NCI-H1048 (cell line): ENCODE measurements at regions not wholly inside any gene's neighbourhood (a gene's known extent, or its start where the extent isn't known, plus 50 kb on each side); places are given as distances from the start of the nearest gene placed in this dataset.

Source experiments
- DNase-seq: peaks from one replicate; lab custom pipeline; 2025; lab: John Stamatoyannopoulos, UW

- DNase-seq, result no peak
These were observed 796.1 kb downstream of the DCDC2C start for GRCh38 chr2:4499316-4500030.

DNA sequence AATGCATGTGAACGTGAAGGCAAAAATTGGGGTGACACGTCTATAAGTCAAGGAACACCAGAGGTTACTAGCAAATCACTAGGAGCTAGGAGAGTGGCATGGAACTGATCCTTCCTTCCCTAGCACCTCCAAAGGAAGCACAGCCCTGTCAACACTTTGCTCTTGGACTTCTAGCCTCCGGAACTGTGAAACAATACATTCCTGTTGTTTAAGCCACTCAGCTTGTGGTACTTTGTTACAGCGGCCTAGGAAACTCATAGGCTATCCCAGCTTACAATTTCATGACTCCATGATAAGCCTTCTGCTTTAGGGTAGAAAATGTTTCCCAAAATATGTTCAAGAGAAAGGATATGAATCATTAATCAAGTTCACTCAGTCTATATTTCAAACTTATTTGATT is 798.1 kb downstream of the DCDC2C start:
- DNase-seq, result no peak

GRCh38 chr2:4502230-4502843 is 799.0 kb downstream of the DCDC2C start:
- no peak for DNase-seq

DNA sequence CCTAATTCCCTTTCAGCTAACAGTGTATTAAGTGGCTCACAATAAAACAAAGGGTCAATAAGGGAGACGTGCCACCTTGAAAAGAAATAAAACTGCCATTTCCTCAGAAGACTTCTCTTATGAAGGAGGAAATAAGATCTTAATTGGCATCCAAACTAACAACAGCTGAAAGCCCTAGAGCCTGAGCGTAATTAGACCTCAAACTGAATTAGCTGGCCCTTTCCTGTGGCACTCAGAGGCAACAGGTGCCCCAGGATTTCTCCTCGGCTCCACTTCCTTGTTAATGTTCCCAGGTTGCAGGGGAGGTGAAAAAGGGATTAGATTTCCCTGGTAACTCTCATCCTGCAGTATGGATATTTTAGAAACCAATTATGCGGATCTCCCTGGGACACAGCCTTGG is 804.3 kb downstream of the DCDC2C start:
- DNase-seq, result no peak

GRCh38 chr2:4515871-4516761 is 812.7 kb downstream of the DCDC2C start:
- DNase-seq, result no peak

GRCh38 chr2:4518596-4518995 is 815.2 kb downstream of the DCDC2C start:
- DNase-seq, result no peak

GRCh38 chr2:4522498-4523421 is 819.4 kb downstream of the DCDC2C start:
- DNase-seq, result no peak

DNA sequence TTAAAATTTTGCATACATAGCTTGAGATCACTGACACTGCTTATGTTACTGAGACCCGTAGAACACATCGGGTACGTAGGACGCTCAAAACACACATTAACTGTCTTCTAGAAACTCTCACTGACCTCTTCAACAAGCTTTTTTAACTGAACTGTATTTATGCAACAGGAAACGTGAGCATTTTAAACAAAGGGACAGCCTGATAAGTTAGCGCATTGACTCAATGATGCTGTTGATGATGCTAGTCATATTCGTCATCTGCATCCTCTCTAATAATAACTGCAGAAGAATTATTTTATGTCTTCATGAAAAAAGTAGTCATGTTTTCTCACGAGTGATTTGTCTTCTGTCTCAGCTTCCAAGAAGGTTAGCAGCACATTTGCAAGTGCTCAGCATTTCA is 824.0 kb downstream of the DCDC2C start:
- DNase-seq, result no peak

DNA sequence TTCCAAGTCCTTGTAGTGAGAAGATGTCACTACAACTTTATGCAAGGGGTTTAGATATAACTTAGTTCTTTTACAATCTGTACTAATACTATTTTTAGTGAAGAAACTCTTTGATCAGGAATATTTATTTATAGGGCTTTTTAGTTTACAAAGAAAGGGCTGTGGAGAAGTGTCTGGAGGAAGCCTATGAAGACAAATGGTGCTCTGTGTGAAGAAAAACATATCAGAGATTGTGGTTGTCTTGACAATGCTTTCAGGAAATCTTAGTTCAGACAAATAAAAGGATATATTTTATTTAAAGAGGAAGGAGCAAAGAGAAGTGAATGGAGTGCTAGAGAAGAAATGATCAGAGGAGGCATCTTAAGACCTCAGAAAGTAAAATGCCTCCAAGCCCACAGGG is 824.9 kb downstream of the DCDC2C start:
- no peak for DNase-seq

DNA sequence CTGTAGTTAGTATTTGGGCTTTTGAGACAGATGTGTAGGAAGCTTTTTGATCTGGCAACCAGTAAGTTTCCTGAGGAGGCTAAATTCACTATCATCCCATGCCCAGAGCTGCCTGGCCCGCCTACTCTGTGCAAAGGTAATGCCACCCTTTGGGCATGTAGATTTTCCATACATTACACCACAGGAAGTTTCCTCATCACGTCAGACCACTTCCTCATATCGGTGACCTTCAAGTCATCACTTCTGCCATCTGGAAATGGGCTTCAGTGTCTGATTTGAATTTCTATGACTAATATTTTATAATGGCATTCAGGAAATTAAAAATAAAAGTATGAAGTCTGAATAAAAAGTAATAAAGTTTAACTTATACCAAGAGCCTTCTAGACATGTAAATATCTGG is 825.4 kb downstream of the DCDC2C start:
- DNase-seq, result no peak

DNA sequence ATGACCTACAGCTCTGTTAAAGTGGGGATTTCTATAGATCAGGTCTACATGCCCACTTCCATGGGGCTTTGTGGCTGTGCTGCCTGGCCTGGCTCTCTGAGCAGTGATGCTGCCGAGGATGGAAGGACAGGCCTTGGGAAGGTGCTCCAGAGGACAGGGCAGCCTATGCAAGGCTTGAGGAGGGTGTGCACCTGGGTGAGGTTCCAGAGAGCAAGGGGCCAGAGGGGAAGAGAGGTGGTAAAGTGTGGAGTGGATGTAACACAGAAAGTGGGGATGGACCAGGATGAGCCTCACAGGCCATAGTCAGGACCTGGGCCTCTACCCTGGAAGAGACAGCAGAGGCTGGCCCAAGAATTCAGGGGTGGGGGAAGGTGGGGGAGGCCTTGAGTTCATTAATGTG is 826.4 kb downstream of the DCDC2C start:
- DNase-seq, result no peak

- no peak for DNase-seq
These were observed 826.9 kb downstream of the DCDC2C start for GRCh38 chr2:4530231-4530630.

- DNase-seq, result no peak
These were observed 830.4 kb downstream of the DCDC2C start for GRCh38 chr2:4533806-4534205.

GRCh38 chr2:4539121-4539520 is 835.7 kb downstream of the DCDC2C start:
- DNase-seq, result no peak

DNA sequence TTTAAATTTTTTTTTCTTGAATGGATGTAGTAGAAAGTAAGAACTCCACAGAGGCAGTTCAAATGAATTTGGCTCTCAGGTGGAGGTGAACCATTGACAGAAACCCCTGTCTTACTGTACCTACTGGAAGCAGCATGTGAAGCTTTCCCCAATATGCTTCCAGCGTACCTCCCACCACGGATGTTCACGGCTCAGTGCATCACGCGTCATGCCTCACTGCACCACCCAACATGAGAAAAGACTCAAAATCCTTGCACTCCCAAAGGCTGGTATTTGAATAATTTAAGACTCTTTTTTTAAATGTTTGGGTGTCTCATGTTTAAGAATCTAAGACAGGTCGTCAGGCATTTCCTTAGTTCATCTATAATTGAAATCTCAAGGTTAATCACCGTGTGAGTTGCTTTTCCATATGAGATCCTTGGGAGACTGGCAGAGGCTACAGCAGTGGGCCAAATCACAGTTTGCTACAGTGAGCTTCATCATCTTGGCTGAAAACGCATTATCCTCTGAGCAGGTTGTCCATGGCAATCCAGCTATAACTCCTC is 846.4 kb downstream of the DCDC2C start:
- no peak for DNase-seq

DNA sequence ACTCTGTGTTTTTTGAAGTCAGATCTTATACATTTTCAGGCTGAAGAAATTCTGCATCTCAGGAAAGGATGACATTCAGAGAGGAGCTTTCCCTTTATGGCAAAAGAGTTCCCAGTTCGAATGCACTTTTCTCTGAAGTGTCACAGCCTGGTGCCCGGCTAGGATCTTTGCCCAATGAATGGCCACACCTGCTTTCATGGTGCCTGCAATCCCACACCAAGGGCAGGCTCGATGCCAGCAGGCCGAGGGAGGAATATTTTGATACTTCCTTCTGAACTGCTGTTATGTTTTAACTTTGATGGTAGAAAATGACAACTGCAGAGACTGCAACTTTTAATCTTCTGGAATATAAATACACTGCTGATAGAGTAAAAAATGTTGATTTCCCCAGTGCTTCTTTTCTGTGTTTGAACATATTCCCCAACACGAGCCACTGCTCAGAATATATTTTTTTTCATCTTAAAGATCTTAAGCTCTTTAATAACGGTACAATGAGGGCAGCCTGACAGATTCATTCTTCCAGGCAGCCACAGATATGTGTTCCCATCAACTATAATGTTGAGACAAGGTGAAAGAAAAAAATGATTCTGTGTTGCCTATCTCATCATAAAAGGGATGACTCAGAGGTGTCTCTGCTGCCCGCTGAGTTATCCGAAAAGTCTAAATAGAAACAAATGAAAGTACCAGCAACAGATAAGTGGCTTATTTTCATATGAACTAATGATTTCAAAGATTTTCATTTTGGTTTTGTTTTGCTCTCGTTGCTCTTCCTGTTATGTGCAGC is 848.5 kb downstream of the DCDC2C start:
- DNase-seq, result no peak

- DNase-seq, result no peak
These were observed 849.9 kb downstream of the DCDC2C start for GRCh38 chr2:4553241-4553640.

DNA sequence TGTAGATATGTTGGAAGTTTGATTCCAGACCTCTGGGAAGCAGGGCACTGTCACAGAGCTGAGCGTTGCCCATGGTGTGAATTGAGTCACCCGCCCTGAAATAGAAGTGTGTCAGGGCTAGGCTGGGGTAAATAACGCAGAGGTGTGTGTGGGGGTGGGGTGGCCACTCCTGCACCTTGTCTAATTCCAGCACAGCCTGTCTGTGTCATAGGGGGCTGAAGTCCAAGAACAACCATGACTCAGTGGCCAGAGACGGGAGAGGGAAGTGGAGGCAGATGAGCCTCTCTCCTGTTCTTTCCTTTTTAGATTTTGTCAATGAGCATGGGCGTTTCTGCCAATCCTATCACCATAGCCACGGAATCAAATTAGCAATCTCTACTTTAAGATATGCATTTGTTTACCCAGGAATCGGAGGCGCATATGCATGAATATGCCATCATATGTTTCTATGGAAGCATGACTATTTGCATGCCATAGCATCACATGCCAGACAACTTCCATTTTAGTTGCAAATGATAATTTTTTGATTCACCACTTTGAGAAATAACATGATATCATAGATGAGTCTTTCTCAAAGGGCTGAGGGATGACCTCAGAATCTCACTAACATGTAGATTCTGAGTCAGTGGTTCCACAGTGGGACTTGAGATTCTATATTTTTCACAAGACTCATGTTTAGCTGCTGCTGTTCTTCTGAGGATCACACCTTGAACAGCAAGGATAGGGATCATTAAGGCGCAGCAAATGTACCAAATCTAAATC is 852.9 kb downstream of the DCDC2C start:
- no peak for DNase-seq

DNA sequence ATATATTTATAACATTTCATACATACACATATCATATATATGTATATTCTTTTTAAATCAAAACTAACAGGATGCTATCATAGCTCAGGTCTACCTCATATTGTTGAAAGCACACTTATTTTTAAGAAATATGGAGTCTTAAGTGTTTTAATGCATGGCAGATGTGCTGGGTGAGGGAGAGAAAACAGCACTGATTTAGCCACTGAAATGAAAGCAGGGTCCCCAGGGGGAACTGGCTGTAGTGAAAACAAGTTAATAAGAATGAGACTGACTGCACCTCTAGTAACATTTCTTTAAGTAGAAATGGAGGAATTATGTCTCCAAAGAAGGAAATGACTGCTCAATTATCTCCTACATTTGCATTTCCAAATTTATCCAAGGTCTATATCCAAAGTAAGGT is 857.8 kb downstream of the DCDC2C start:
- no peak for DNase-seq

- DNase-seq, result no peak
These were observed 872.7 kb downstream of the DCDC2C start for GRCh38 chr2:4576075-4576474.
